Colonic mucosa (tissue), 4 donors: ENCODE measurements at regions not wholly inside any gene's neighbourhood (a gene's known extent, or its start where the extent isn't known, plus 50 kb on each side); places are given as distances from the start of the nearest gene placed in this dataset.

Experiments used
- DNase-seq: peaks from one replicate; pipeline ENCODE4 v3.0.0-alpha.2; 2020
- H3K27ac ChIP-seq: fragments of 200-600 bp; one replicate; pipeline ENCODE4 v1.8.0; 2021
- H3K27me3 ChIP-seq: fragments of 200-600 bp; one replicate; pipeline ENCODE4 v1.8.0; 2021
- H3K36me3 ChIP-seq: fragments of 200-600 bp; one replicate; pipeline ENCODE4 v1.8.0; 2021
- H3K4me1 ChIP-seq: fragments of 200-600 bp; one replicate; pipeline ENCODE4 v1.8.0; 2021; ENCODE audit warnings: mild to moderate bottlenecking
- H3K4me3 ChIP-seq: fragments of 200-600 bp; one replicate; pipeline ENCODE4 v1.8.0; 2021
- H3K9ac ChIP-seq, 2 donors: one replicate each; pipeline ENCODE4 v1.7.0; 2013; ENCODE audit warnings: control low read depth in 2 of 2, low read depth in 2 of 2, low read length in 2 of 2
- H3K9me3 ChIP-seq: fragments of 200-600 bp; one replicate; pipeline ENCODE4 v1.8.0; 2021
- intact Hi-C: fragments of 100-400 bp; cut with DNase I; formaldehyde crosslinking; loops from one replicate; pipeline ENCODE4 v1.14.1; 2022
- TF ChIP-seq, protein P1 (sequence below): fragments of 200-600 bp; IDR thresholded peaks from one replicate; pipeline ENCODE4 v1.8.0; 2022; ENCODE audit warnings: antibody characterized with exemption, mild to moderate bottlenecking
- donor health status: healthy.
- donor health status: DM: no; HTN: no; CAD: no.
- donor health status: DM: no; HTN: no; CAD: no.

DNA sequence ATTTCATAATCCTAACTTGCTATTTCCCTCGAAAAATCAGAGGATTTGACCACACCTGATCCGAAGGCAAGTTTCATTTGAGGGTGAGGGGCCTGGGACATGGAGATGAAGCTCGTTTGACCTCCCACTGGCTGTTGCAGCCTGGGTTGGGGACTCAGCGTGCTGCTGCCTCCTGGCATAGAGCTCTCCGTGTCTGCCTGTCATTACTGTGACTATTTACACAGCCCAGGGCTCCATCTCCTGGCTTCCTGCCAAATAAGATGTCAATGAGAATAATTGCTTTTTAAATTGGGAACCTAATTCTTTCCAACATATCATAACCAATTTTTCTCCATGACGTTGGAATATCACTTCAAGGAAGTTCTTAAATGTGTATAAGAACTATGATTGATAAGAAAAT is 139.3 kb upstream of the COBL start:
- Histone ChIP-seq H3K27ac (no peak overlapping the region), H3K9ac (no peak overlapping the region), H3K9me3 (no peaks in the 10 kb centered on the region), H3K36me3 (no peaks in the 10 kb centered on the region), H3K4me1 (no peaks in the 10 kb centered on the region), H3K27me3 (no peaks in the 10 kb centered on the region), H3K4me3 (no peak overlapping the region)
- intact Hi-C loops = no loop called here
- DNase-seq = no peak
- TF ChIP-seq, protein P1, sequence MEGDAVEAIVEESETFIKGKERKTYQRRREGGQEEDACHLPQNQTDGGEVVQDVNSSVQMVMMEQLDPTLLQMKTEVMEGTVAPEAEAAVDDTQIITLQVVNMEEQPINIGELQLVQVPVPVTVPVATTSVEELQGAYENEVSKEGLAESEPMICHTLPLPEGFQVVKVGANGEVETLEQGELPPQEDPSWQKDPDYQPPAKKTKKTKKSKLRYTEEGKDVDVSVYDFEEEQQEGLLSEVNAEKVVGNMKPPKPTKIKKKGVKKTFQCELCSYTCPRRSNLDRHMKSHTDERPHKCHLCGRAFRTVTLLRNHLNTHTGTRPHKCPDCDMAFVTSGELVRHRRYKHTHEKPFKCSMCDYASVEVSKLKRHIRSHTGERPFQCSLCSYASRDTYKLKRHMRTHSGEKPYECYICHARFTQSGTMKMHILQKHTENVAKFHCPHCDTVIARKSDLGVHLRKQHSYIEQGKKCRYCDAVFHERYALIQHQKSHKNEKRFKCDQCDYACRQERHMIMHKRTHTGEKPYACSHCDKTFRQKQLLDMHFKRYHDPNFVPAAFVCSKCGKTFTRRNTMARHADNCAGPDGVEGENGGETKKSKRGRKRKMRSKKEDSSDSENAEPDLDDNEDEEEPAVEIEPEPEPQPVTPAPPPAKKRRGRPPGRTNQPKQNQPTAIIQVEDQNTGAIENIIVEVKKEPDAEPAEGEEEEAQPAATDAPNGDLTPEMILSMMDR = no peak

DNA sequence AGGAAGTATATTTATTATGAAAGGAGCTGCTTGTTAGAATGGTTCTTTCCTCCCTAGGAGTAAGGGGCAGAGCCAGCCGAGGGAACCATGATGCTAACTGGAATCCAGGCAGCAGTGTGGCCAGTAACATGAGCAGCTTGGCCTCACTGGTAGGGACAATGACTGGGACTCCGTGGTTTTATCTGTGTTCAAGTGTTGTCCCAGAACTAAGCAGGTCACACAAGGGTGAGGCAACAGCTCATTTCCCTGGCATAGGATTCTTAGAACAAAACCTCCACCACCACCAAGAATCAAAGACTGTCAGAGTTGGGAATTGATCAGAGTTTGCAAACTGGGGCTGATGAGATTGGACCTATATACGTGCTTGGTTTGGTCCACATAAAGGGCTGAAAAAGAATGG is 138.9 kb upstream of the COBL start:
- no peaks in the 10 kb centered on the region for H3K4me1 ChIP-seq
- DNase-seq = no peak
- no peak overlapping the region for H3K27ac ChIP-seq
- TF ChIP-seq, protein P1 = no peak
- intact Hi-C loops = no loop called here
- H3K27me3 ChIP-seq = no peaks in the 10 kb centered on the region
- H3K36me3 ChIP-seq = no peaks in the 10 kb centered on the region
- H3K9ac ChIP-seq = no peak overlapping the region
- no peak overlapping the region for H3K4me3 ChIP-seq
- H3K9me3 ChIP-seq = no peaks in the 10 kb centered on the region

DNA sequence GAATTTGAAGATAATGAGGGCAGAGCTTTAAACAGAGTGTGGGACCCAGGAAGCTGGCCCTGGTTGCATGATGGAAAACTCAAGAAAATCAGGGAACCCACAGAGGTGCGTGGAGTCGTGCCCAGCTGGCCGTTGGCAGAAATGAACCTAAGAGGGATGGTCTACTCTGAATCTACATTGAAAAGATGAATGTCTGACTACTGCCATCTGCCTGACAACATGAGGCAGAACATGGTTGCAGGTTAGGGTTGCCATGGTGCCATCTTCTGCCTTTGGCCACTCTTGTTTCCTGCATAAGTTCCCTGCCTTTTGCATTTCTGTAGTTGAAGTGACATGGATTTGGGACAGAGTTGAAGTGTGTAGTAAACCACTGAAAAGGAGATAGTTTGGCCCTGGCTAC is 138.5 kb upstream of the COBL start:
- intact Hi-C loops = no loop called here
- DNase-seq = no peak
- no peaks in the 10 kb centered on the region for H3K9me3 ChIP-seq
- H3K4me1 ChIP-seq = no peaks in the 10 kb centered on the region
- TF ChIP-seq, protein P1 = no peak
- H3K27ac ChIP-seq = no peak overlapping the region
- no peaks in the 10 kb centered on the region for H3K36me3 ChIP-seq
- no peak overlapping the region for H3K9ac ChIP-seq
- H3K27me3 ChIP-seq = no peaks in the 10 kb centered on the region
- H3K4me3 ChIP-seq = no peak overlapping the region

DNA sequence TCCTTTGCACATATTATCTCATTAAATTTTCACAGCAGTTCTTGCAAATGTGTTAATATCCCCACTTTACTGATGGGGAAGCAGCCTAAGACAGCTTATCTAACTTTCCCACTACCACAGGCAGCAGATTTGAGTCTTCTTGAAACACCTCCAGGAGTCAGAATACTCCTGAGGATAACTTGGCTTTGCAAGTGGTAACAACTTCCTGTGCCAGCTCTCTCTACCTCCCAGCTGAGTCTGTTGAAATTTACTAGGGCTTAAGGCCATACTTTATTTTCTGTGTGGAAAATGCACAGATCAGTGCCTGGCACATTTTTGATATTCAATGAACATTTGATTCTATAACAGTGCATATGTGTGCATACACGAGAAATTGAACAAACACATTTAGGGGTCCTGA is 136.1 kb upstream of the COBL start:
- intact Hi-C loops = no loop called here
- TF ChIP-seq, protein P1 = no peak
- Histone ChIP-seq H3K4me3 (no peak overlapping the region), H3K9me3 (no peaks in the 10 kb centered on the region), H3K36me3 (no peaks in the 10 kb centered on the region), H3K27me3 (no peaks in the 10 kb centered on the region), H3K27ac (no peak overlapping the region), H3K9ac (no peak overlapping the region), H3K4me1 (no peaks in the 10 kb centered on the region)
- DNase-seq = no peak

DNA sequence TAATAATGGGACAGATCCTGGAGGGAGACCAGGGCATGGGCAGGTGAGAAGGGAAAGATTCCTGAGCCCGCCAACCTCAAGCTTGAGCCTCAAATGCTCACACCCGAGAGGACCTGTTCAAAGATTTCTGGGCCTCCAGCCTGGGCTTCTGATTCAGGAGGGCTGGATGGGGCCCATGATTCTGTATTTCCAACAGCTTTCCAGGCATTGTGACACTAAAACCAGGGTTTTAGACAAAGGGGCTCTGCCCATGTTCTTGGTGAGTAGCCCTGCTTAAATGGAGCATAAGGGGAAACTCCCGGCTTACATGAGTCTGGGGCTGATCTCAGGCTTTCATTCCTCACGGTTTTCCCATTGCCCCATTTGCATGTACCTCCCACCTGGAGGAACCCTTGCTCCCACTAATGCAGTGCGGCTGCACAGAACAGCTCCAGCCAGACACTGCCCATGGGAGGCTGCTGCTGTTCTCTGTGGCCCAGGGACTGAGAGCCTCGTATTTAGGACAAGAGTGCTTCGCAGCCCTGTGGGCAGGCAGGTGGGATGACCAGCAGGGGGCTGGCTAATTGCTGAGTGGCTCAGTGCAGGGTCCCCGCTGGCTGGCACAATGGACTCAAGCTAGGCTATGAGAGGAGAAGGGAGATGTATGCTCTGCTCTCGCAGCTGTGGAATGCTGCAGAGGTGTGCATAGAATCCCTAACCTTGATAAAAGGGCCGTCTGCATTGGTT is 135.3 kb upstream of the COBL start:
- Histone ChIP-seq H3K9ac (no peak overlapping the region), H3K36me3 (no peaks in the 10 kb centered on the region), H3K4me1 (no peaks in the 10 kb centered on the region), H3K27me3 (no peaks in the 10 kb centered on the region), H3K27ac (no peak overlapping the region), H3K4me3 (no peak overlapping the region), H3K9me3 (no peaks in the 10 kb centered on the region)
- intact Hi-C loops = no loop called here
- no peak for DNase-seq
- TF ChIP-seq, protein P1 = no peak
